NCI-H345 treated with DMSO at 0.1 percent for 48 hours (cell line): ENCODE measurements at regions not wholly inside any gene's neighbourhood (a gene's known extent, or its start where the extent isn't known, plus 50 kb on each side); places are given as distances from the start of the nearest gene placed in this dataset.

Source experiments
- DNase-seq: peaks from one replicate; lab custom pipeline; 2025; ENCODE audit not compliant: unreplicated experiment; lab: John Stamatoyannopoulos, UW

GRCh38 chr18:73797419-73797818 is 350.2 kb downstream of the FBXO15 start:
- no peak for DNase-seq

DNA sequence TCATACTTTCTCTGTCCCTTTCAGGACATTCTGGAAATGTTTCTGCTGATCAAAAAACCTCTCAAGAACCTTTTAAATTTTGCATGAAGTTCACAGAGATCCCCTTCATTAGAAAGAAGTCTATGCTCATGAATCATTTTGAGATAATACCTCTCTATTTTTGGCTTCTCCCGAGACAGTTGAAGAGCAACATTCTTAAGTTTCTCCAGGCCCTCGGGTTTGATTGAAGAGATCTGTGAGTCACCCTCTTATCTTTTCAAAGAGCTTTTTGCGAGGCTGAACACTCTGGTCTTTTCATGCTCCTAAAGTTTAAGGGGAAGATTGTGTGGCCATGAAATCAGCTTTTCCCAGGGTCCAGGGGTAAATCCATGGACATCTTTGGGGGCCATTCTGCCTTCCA is 354.2 kb downstream of the FBXO15 start:
- DNase-seq, result no peak

- DNase-seq, result no peak
Observed at GRCh38 chr18:73791081-73791480, 356.6 kb downstream of the FBXO15 start.

- DNase-seq, result no peak
Observed at GRCh38 chr18:73790587-73790986, 357.0 kb downstream of the FBXO15 start.

DNA sequence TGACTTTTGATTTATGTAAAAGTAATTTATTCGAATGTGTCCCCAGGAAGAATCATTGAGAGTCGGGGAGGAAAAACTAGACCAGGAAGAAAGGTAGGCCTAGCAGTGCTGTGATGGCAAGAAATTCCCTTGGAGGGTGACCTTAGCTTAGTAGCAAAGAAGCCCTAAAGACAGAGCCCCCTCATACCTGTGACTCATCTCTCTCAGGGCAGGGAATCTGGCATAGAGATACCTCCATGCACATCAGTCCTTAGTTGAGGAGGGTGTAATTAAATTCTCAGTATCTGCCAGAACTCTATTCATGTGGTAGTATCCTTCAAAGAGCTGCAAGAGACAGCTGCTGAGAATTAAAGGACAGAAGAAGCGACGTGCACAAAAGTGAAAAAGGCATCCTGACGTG is 360.3 kb downstream of the FBXO15 start:
- no peak for DNase-seq

GRCh38 chr18:73785300-73785699 is 362.3 kb downstream of the FBXO15 start:
- no peak for DNase-seq

GRCh38 chr18:73784853-73785252 is 362.8 kb downstream of the FBXO15 start:
- DNase-seq, result no peak

- DNase-seq, result no peak
Observed at GRCh38 chr18:73782405-73782804, 365.2 kb downstream of the FBXO15 start.

- no peak for DNase-seq
Observed at GRCh38 chr18:73780218-73780617, 367.4 kb downstream of the FBXO15 start.

GRCh38 chr18:73778032-73778359 is 369.6 kb downstream of the FBXO15 start:
- DNase-seq, result no peak

DNA sequence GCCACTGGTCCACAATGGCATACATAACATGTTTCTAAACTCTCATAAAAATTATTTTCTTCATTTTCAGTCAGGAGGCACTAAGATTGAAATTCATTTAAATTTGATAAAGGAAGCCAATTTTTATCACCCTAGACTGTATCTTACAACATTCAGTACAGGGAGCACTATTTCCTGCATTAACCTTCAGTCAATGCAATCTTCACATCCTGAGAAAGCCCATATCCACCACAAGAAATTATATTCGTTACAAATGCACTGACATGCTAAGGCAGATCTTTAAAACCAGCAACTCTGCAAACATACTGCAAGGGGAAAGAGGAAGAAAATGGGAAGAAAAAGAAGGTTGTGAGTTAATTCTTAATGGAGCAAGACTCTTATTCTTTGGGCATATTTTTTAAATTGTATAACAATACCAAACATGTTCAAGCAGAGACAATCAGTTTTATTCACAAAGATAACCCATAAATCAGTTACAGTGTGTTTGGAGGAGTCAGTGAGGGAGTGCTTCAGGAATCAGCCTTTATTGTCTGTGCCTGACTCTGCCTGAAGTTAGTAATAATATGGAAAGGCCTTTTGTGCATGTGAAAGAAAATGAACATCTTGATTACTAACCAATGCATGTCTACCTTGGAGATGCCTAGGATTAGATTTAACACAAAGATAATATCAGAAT is 370.1 kb downstream of the FBXO15 start:
- DNase-seq, result no peak

GRCh38 chr18:73774811-73775509 is 372.7 kb downstream of the FBXO15 start:
- DNase-seq, result no peak

DNA sequence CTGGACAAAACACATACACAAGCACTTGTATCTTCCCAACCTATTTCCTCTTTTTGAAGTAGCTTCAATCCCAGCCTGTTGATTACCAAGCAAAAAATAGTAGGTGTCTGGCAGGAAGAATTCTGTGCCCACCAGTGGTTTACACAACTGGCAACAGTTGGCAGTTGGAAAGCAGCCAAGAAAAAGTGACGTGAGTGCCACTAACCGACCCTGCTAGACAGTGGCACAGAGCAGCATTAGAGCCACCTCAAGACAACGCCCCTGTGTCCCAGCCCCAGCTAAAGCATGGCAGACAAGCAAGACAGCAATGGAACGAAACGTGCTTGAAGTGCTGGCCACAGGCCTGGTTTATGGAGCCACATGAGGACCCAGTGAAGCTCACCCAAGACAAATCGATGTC is 379.6 kb downstream of the FBXO15 start:
- DNase-seq, result peak; percentile 5

- DNase-seq, result no peak
Observed at GRCh38 chr18:73766910-73767515, 380.6 kb downstream of the FBXO15 start.

- no peak for DNase-seq
Observed at GRCh38 chr18:73758446-73758845, 389.2 kb downstream of the FBXO15 start.

DNA sequence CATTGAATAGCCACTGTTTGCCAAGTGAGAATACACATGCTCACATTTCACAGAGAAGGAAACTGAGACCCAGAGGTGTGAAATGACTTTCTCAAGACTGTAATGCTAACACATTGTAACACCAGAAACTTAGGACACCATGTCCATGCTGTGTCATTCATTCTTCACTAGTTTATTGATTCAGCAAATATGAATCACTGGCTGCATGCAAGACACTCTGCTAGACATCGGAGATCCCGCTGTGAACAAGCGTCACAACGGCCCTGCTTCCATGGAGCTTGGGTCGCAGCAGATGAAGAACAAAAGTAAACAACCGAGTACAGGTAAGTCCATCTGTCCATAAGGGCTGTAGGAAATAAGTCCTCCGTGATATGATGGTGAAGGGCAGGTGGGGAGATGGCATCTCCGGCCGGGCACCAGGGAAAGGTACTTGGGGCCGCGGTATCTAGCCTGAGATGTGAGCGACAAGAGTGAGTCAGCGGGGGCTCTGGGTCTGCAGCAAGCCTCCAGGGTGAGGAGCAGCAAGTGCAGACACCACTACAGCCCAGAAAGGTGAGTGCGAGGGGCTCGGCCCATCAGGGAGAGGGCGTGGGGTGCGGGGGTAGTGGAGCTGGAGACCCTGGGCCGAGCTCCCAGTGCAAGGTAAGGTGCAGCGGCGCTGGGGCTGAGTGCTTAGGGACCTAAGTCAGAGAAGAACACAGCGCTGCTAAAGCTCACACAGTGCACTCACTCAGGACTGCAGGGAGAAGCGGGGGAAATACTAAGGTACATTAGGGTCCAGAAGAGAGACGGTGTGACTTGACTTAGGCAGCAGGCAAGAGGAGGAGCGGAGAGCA is 391.2 kb downstream of the FBXO15 start:
- DNase-seq, result peak; percentile 83

DNA sequence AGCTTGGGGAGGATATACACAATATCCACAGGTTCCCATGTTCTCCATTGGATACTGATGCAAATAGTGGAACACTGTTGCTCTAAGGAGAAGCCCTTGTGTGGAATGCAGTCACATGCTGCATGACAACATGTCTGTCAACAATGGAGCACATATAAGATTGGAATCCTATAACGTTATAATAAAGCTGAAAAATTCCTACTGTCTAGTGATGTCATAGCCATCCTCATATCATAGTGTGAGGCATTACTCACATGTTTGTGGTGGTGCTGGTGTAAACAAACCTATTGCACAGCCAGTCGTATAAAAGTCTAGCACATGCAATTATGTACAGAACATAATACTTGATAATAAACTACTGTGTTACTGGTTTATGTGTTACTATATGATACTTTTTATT is 394.7 kb downstream of the FBXO15 start:
- no peak for DNase-seq

DNA sequence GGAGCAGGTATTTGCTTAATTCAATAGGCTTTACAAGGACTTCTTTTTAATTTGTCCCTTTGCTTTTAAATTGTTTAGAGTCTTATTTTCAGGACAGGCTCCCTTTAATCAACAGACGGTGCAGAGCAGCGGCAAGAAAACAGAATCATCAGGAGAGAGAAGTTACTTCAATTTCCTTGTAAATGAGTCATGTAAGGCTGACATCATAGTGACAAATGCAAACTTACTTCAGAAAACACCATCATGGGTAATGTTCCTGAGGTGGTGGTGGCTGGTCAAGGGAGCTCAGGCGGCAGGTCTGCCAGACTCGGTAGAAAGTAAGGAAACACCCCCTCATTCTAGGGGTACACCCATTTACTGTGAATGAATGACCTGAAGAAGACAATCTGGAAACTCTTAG is 395.1 kb downstream of the FBXO15 start:
- DNase-seq, result no peak

GRCh38 chr18:73750052-73750451 is 397.6 kb downstream of the FBXO15 start:
- DNase-seq, result no peak

DNA sequence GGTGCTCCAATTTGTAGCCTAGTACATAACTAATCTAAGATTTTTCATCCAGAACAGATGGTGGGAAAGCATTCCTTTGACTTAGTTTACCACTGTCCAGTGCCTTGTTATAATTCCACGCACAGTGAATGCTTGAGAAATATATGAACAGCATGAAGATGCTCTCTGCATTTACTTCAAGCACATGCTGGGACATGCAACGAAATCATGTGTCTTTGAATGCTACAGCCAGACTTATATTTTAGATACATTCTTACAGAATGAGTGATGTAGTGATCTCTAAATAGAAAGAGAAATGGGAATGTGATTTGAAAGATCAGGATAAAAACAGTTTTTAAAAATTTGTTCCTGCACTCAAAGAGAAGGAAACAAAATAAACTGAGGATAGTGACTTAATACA is 398.3 kb downstream of the FBXO15 start:
- DNase-seq, result no peak

GRCh38 chr18:73748731-73749130 is 398.9 kb downstream of the FBXO15 start:
- no peak for DNase-seq

GRCh38 chr18:73746101-73746500 is 401.5 kb downstream of the FBXO15 start:
- DNase-seq, result no peak
